ENCODE measurements at regions not wholly inside any gene's neighbourhood (a gene's known extent, or its start where the extent isn't known, plus 50 kb on each side); places are given as distances from the start of the nearest gene placed in this dataset.

- TF ChIP-seq CTCF (IDR thresholded peaks at IDR 0.05; ENCODE audit: insufficient read depth, low read depth, low read length) (no peak), EZH2 (IDR thresholded peaks at IDR 0.05; ENCODE audit: insufficient read depth, low read length) (no peak)
Measured at GRCh38 chr15:60121845-60122244, 117.7 kb downstream of the FOXB1 start.
